ENCODE measurements at regions not wholly inside any gene's neighbourhood (a gene's known extent, or its start where the extent isn't known, plus 50 kb on each side); places are given as distances from the start of the nearest gene placed in this dataset.
"Not testable (repeated sequence)": the region's sequence is repeated elsewhere in the genome, so short reads cannot be mapped to it uniquely, and the experiment has no call there.

GRCh38 chr7:15845868-15846267 is 159.4 kb upstream of the MEOX2 start:
- no peak for DNase-seq

GRCh38 chr7:15845461-15845860 is 159.0 kb upstream of the MEOX2 start:
- peak; percentile 65 for DNase-seq

GRCh38 chr7:15839416-15840100 is 153.1 kb upstream of the MEOX2 start:
- DNase-seq, result peak; percentile 96

- DNase-seq, result no peak
Observed at GRCh38 chr7:15838265-15838664, 151.8 kb upstream of the MEOX2 start.

GRCh38 chr7:15837306-15837950 is 150.9 kb upstream of the MEOX2 start:
- no peak for DNase-seq

- DNase-seq, result no peak
Observed at GRCh38 chr7:15836651-15837050, 150.2 kb upstream of the MEOX2 start.

- DNase-seq, result no peak
Observed at GRCh38 chr7:15836041-15836440, 149.6 kb upstream of the MEOX2 start.

GRCh38 chr7:15834446-15834845 is 148.0 kb upstream of the MEOX2 start:
- DNase-seq, result no peak

GRCh38 chr7:15832996-15833395 is 146.5 kb upstream of the MEOX2 start:
- no peak for DNase-seq

- no peak for DNase-seq
Observed at GRCh38 chr7:15831606-15832005, 145.1 kb upstream of the MEOX2 start.

- no peak for DNase-seq
Observed at GRCh38 chr7:15829691-15830090, 143.2 kb upstream of the MEOX2 start.

GRCh38 chr7:15828881-15829280 is 142.4 kb upstream of the MEOX2 start:
- DNase-seq, result no peak

GRCh38 chr7:15821484-15822427 is 135.3 kb upstream of the MEOX2 start:
- no peak for DNase-seq

- DNase-seq, result no peak
Observed at GRCh38 chr7:15820319-15820718, 133.8 kb upstream of the MEOX2 start.

- no peak for DNase-seq
Observed at GRCh38 chr7:15816835-15817426, 130.4 kb upstream of the MEOX2 start.

- no peak for DNase-seq
Observed at GRCh38 chr7:15813448-15813847, 127.0 kb upstream of the MEOX2 start.

- DNase-seq, result not testable (repeated sequence)
Observed at GRCh38 chr7:15810383-15810782, 123.9 kb upstream of the MEOX2 start.

GRCh38 chr7:15809936-15810335 is 123.5 kb upstream of the MEOX2 start:
- not testable (repeated sequence) for DNase-seq

- no peak for DNase-seq
Observed at GRCh38 chr7:15805891-15806290, 119.4 kb upstream of the MEOX2 start.

- DNase-seq, result no peak
Observed at GRCh38 chr7:15802425-15802824, 115.9 kb upstream of the MEOX2 start.

GRCh38 chr7:15801551-15801950 is 115.1 kb upstream of the MEOX2 start:
- no peak for DNase-seq

GRCh38 chr7:15801041-15801440 is 114.6 kb upstream of the MEOX2 start:
- DNase-seq, result no peak

GRCh38 chr7:15798081-15798480 is 111.6 kb upstream of the MEOX2 start:
- DNase-seq, result no peak

Data from NCI-H2171 treated with DMSO at 0.1 percent for 48 hours (cell line).